PC-9 (cell line): ENCODE measurements at regions not wholly inside any gene's neighbourhood (a gene's known extent, or its start where the extent isn't known, plus 50 kb on each side); places are given as distances from the start of the nearest gene placed in this dataset.

Experiments used
- BruUV-seq: library from RNA; stranded (reverse); fragments of 400-500 nt; replicated peaks from 2 replicates; lab custom pipeline; 2021; lab: Mats Ljungman, UMichigan
- CTCF ChIA-PET: fragments of 300-600 bp; sonication (Branson Sonifier 250); formaldehyde crosslinking; loops from one replicate; lab custom pipeline; 2022; ENCODE audit warnings: antibody characterized with exemption; lab: Charles Lee
- POLR2A ChIA-PET: fragments of 300-600 bp; sonication (Branson Sonifier 250); formaldehyde crosslinking; loops from one replicate; lab custom pipeline; 2022; ENCODE audit warnings: antibody characterized with exemption; ENCODE audit not compliant: unreplicated experiment; lab: Charles Lee
- DNase-seq, 2 experiments: peaks; one replicate each; pipeline versions ENCODE4 v3.0.0 to v3.0.0-alpha.2; 2015 to 2022; ENCODE audit warnings: mixed read lengths in 1 of 2
- H2AFZ ChIP-seq: fragments of 200-600 bp; sonication (generic); 2 replicates; pipeline ENCODE4 v1.8.1; 2017; ENCODE audit warnings: antibody characterized with exemption
- H3F3A ChIP-seq: fragments of 200-600 bp; sonication (generic); 2 replicates; pipeline ENCODE4 v1.8.1; 2017; ENCODE audit warnings: antibody characterized with exemption, mild to moderate bottlenecking, low read depth; ENCODE audit not compliant: insufficient read depth
- H3K27ac ChIP-seq: fragments of 200-600 bp; sonication (generic); 2 replicates; pipeline ENCODE4 v1.6.1; 2016; ENCODE audit warnings: mixed run types
- H3K27me3 ChIP-seq: fragments of 200-600 bp; sonication (generic); 2 replicates; pipeline ENCODE4 v1.6.1; 2016; ENCODE audit warnings: low read depth, mixed run types; ENCODE audit not compliant: insufficient read depth
- H3K36me3 ChIP-seq: fragments of 200-600 bp; sonication (generic); 2 replicates; pipeline ENCODE4 v1.6.1; 2016; ENCODE audit warnings: low read depth, mixed run types
- H3K4me1 ChIP-seq: fragments of 200-600 bp; sonication (generic); replicated peaks from 2 replicates; pipeline ENCODE4 v1.6.1; 2016; ENCODE audit warnings: mixed run types; ENCODE audit not compliant: insufficient read depth
- H3K4me2 ChIP-seq: fragments of 200-600 bp; sonication (generic); 2 replicates; pipeline ENCODE4 v1.6.1; 2017; ENCODE audit warnings: mixed run types
- H3K4me3 ChIP-seq: fragments of 200-600 bp; sonication (generic); 2 replicates; pipeline ENCODE4 v1.6.1; 2016; ENCODE audit warnings: mixed run types
- H3K79me2 ChIP-seq: fragments of 200-600 bp; sonication (generic); 2 replicates; pipeline ENCODE4 v1.6.1; 2017; ENCODE audit warnings: low read depth, mixed run types
- H3K9me2 ChIP-seq: fragments of 200-600 bp; sonication (generic); 2 replicates; pipeline ENCODE4 v1.8.1; 2017; ENCODE audit warnings: mild to moderate bottlenecking; ENCODE audit not compliant: insufficient read depth
- H3K9me3 ChIP-seq: fragments of 200-600 bp; sonication (generic); 2 replicates; pipeline ENCODE4 v1.8.1; 2016; ENCODE audit warnings: low read depth; ENCODE audit not compliant: insufficient read depth
- H4K20me1 ChIP-seq: fragments of 200-600 bp; sonication (generic); 2 replicates; pipeline ENCODE4 v1.8.1; 2017; ENCODE audit not compliant: insufficient read depth
- EZH2 ChIP-seq: fragments of 200-600 bp; sonication (generic); IDR thresholded peaks from 2 replicates; pipeline ENCODE4 v1.8.0; 2017; ENCODE audit warnings: antibody characterized with exemption, low read depth
- intact Hi-C: fragments of 100-400 bp; cut with micrococcal nuclease; formaldehyde crosslinking; loops from one replicate; pipeline ENCODE4 v1.10.0; 2022; ENCODE audit not compliant: unreplicated experiment
- TF ChIP-seq, protein P1 (sequence below): fragments of 200-600 bp; sonication (generic); conservative IDR thresholded peaks from 2 replicates; pipeline ENCODE4 v1.6.1; 2017; ENCODE audit warnings: mixed run types, antibody characterized with exemption, mild to moderate bottlenecking, moderate library complexity

DNA sequence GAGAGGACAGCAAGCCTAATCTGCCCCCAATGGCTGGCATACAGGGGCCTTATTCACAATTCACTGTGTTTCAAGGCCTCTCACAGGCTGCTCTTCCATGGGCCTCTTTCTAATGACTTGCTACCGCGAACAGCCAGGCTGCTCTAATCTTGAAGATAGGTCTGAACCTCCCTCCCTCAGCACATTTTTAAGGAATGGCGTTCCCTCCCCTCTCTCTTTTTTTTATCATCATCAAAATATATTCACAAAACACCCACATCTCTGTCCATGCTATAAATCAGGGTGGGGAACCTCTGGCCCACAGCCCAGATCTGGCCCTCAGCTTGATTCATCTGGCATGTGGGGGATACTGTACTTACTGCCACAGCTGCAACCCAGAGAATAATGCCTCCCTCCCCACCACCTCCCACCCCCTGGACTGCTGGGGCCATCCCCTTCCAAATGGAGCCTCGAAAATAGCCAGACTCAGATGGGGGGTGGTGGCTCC is 62.5 kb downstream of the PABIR2 start:
- no peak overlapping the region for H2AFZ ChIP-seq
- POLR2A ChIA-PET: no interaction called here

DNA sequence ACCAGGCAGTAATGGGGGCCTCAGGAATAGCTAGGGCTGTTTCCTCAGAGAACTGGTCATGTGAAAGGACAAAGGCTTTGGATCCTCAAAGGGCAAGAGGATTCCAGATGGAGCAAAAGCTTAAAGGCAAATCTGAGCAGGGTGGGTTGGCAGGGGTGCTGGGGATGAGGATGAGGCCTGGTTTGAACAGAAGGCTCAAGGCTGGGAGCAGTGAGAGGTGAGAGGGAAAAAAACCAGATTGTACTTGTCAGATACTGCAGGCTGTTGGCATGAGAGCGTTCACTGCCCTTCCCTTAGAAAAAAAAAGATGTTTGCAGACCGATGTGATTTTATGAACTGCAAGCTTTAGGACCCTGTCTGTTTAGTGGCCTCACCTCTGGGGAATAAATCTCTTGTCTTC is 63.4 kb downstream of the PABIR2 start:
- Histone ChIP-seq H2AFZ (no peak overlapping the region), H3K27ac (no peak overlapping the region), H3K9me2 (no peaks in the 10 kb centered on the region), H3K9me3 (no peaks in the 10 kb centered on the region), H3K4me3 (no peak overlapping the region), H3F3A (no peaks in the 10 kb centered on the region), H4K20me1 (no peaks in the 10 kb centered on the region), H3K36me3 (no peaks in the 10 kb centered on the region), H3K4me1 (no peaks in the 10 kb centered on the region), H3K27me3 (no peaks in the 10 kb centered on the region), H3K79me2 (no peaks in the 10 kb centered on the region), H3K4me2 (no peak overlapping the region)
- POLR2A ChIA-PET: no interaction called here
- CTCF ChIA-PET: no interaction called here
- no TSS peak for BruUV-seq
- no peak for DNase-seq
- TF ChIP-seq, protein P1, sequence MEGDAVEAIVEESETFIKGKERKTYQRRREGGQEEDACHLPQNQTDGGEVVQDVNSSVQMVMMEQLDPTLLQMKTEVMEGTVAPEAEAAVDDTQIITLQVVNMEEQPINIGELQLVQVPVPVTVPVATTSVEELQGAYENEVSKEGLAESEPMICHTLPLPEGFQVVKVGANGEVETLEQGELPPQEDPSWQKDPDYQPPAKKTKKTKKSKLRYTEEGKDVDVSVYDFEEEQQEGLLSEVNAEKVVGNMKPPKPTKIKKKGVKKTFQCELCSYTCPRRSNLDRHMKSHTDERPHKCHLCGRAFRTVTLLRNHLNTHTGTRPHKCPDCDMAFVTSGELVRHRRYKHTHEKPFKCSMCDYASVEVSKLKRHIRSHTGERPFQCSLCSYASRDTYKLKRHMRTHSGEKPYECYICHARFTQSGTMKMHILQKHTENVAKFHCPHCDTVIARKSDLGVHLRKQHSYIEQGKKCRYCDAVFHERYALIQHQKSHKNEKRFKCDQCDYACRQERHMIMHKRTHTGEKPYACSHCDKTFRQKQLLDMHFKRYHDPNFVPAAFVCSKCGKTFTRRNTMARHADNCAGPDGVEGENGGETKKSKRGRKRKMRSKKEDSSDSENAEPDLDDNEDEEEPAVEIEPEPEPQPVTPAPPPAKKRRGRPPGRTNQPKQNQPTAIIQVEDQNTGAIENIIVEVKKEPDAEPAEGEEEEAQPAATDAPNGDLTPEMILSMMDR: no peak
- TF ChIP-seq EZH2: no peak
- intact Hi-C loops: no loop called here

More for the DNA sequence above, 62.5 kb downstream of the PABIR2 start:
- no peaks in the 10 kb centered on the region for H3K9me3 ChIP-seq
- no TSS peak for BruUV-seq
- H3K36me3 ChIP-seq: no peaks in the 10 kb centered on the region
- no peaks in the 10 kb centered on the region for H3K4me1 ChIP-seq
- TF ChIP-seq, protein P1: no peak
- no peak for TF ChIP-seq EZH2
- no peaks in the 10 kb centered on the region for H3K79me2 ChIP-seq
- H3K9me2 ChIP-seq: no peaks in the 10 kb centered on the region
- H4K20me1 ChIP-seq: no peaks in the 10 kb centered on the region
- H3K4me3 ChIP-seq: no peak overlapping the region
- H3K27ac ChIP-seq: no peak overlapping the region
- no peak for DNase-seq
- intact Hi-C loops: no loop called here
- CTCF ChIA-PET: no interaction called here
- no peak overlapping the region for H3K4me2 ChIP-seq
- H3F3A ChIP-seq: no peaks in the 10 kb centered on the region
- H3K27me3 ChIP-seq: no peaks in the 10 kb centered on the region

DNA sequence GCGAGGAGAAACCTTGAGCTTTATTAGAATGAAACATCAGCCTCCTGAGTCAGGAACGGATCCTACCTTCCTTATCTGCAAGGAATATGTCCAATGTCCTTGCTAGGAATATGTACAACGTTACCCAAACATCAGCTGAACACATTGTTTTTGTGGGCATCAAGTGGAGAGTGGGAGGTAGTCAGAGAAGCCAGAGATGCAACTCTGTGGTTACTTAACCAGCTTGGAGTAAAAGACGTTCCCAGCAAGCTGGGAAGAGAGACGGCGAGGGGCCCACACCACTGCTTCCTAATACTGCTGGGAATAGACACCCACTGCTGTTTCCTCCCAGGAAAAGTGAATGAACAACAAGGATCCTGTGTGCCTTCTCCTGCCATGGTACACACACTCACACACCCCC is 64.3 kb downstream of the PABIR2 start:
- POLR2A ChIA-PET: no interaction called here

More for the DNA sequence above, 64.3 kb downstream of the PABIR2 start:
- peaks cover under 1% of the 10 kb centered on the region; the same call in 1 of the 2 replicates for H3K4me1 ChIP-seq
- H3K4me2 ChIP-seq: no peak overlapping the region
- no peak overlapping the region for H3K4me3 ChIP-seq
- no peaks in the 10 kb centered on the region for H3K9me2 ChIP-seq
- intact Hi-C loops: no loop called here
- H4K20me1 ChIP-seq: no peaks in the 10 kb centered on the region
- H3F3A ChIP-seq: no peaks in the 10 kb centered on the region
- no peaks in the 10 kb centered on the region for H3K36me3 ChIP-seq
- TF ChIP-seq EZH2: no peak
- TF ChIP-seq, protein P1: no peak
- no peak overlapping the region for H2AFZ ChIP-seq
- CTCF ChIA-PET: no interaction called here
- no peaks in the 10 kb centered on the region for H3K27me3 ChIP-seq
- BruUV-seq: no TSS peak
- H3K9me3 ChIP-seq: no peaks in the 10 kb centered on the region
- DNase-seq: no peak
- no peaks in the 10 kb centered on the region for H3K79me2 ChIP-seq
- no peak overlapping the region for H3K27ac ChIP-seq
